Ishikawa (cell line): ENCODE measurements at regions not wholly inside any gene's neighbourhood (a gene's known extent, or its start where the extent isn't known, plus 50 kb on each side); places are given as distances from the start of the nearest gene placed in this dataset.

Source experiments
- TEAD4 ChIP-seq: IDR thresholded peaks from 2 replicates; pipeline ENCODE4 v1.6.1; 2012
- ZBTB7A ChIP-seq: IDR thresholded peaks from 2 replicates; pipeline ENCODE4 v1.6.1; 2012; ENCODE audit warnings: low read depth

DNA sequence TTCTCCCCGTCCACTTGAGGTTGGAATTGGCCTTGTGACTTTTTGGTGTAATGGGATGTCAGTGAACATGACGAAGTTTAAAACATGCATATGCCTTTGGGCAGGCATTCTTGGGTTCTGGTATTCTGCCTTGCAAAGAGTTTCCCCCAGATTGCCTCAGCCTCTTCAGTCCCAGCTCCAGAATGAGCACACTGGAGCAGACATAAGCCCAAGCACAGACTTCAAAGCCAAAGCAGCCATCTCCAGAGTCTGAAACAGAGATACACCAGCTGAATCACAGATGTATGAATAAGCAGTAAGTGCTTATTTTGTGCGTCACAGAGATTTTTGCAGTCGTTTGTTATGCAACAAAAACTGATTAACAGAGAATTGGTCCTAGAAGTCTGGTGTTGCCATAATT, 546.0 kb downstream of the FRK start:
- no peak for TF ChIP-seq TEAD4
- no peak for TF ChIP-seq ZBTB7A
